WI38 (cell line): ENCODE measurements at regions not wholly inside any gene's neighbourhood (a gene's known extent, or its start where the extent isn't known, plus 50 kb on each side); places are given as distances from the start of the nearest gene placed in this dataset.

Source experiments
- H3K4me3 ChIP-seq: 2 replicates; pipeline ENCODE4 v1.5.1; 2011; ENCODE audit warnings: low read depth, mild to moderate bottlenecking, control low read depth, low read length
- CTCF ChIP-seq: IDR thresholded peaks from 2 replicates; pipeline ENCODE4 v1.5.1; 2012; ENCODE audit warnings: low read depth, mild to moderate bottlenecking, control low read depth, low read length

- no peak overlapping the region for H3K4me3 ChIP-seq
- TF ChIP-seq CTCF, result no peak
These were observed 969.5 kb upstream of the B3GALT2 start for GRCh38 chr1:194155962-194156361.

GRCh38 chr1:194151056-194151455 lies 964.6 kb upstream of the B3GALT2 start:
- TF ChIP-seq CTCF, result no peak
- H3K4me3 ChIP-seq, result no peak overlapping the region

GRCh38 chr1:194150242-194150641 lies 963.8 kb upstream of the B3GALT2 start:
- TF ChIP-seq CTCF, result no peak
- H3K4me3 ChIP-seq, result no peak overlapping the region

- no peak for TF ChIP-seq CTCF
- no peak overlapping the region for H3K4me3 ChIP-seq
These were observed 946.7 kb upstream of the B3GALT2 start for GRCh38 chr1:194133152-194133551.

- no peak overlapping the region for H3K4me3 ChIP-seq
- TF ChIP-seq CTCF, result no peak
These were observed 931.7 kb upstream of the B3GALT2 start for GRCh38 chr1:194118086-194118485.

GRCh38 chr1:194117582-194117981 lies 931.2 kb upstream of the B3GALT2 start:
- no peak overlapping the region for H3K4me3 ChIP-seq
- no peak for TF ChIP-seq CTCF

GRCh38 chr1:194114288-194114687 lies 927.9 kb upstream of the B3GALT2 start:
- H3K4me3 ChIP-seq, result no peak overlapping the region
- TF ChIP-seq CTCF, result no peak
